PC-9 (cell line): ENCODE measurements at regions not wholly inside any gene's neighbourhood (a gene's known extent, or its start where the extent isn't known, plus 50 kb on each side); places are given as distances from the start of the nearest gene placed in this dataset.

Experiments used
- BruUV-seq: library from RNA; stranded (reverse); fragments of 400-500 nt; replicated peaks from 2 replicates; lab custom pipeline; 2021; lab: Mats Ljungman, UMichigan
- CTCF ChIA-PET: fragments of 300-600 bp; sonication (Branson Sonifier 250); formaldehyde crosslinking; loops from one replicate; lab custom pipeline; 2022; ENCODE audit warnings: antibody characterized with exemption; lab: Charles Lee
- POLR2A ChIA-PET: fragments of 300-600 bp; sonication (Branson Sonifier 250); formaldehyde crosslinking; loops from one replicate; lab custom pipeline; 2022; ENCODE audit warnings: antibody characterized with exemption; ENCODE audit not compliant: unreplicated experiment; lab: Charles Lee
- DNase-seq, 2 experiments: peaks; one replicate each; pipeline versions ENCODE4 v3.0.0 to v3.0.0-alpha.2; 2015 to 2022; ENCODE audit warnings: mixed read lengths in 1 of 2
- H2AFZ ChIP-seq: fragments of 200-600 bp; sonication (generic); 2 replicates; pipeline ENCODE4 v1.8.1; 2017; ENCODE audit warnings: antibody characterized with exemption
- H3F3A ChIP-seq: fragments of 200-600 bp; sonication (generic); 2 replicates; pipeline ENCODE4 v1.8.1; 2017; ENCODE audit warnings: antibody characterized with exemption, mild to moderate bottlenecking, low read depth; ENCODE audit not compliant: insufficient read depth
- H3K27ac ChIP-seq: fragments of 200-600 bp; sonication (generic); 2 replicates; pipeline ENCODE4 v1.6.1; 2016; ENCODE audit warnings: mixed run types
- H3K27me3 ChIP-seq: fragments of 200-600 bp; sonication (generic); 2 replicates; pipeline ENCODE4 v1.6.1; 2016; ENCODE audit warnings: low read depth, mixed run types; ENCODE audit not compliant: insufficient read depth
- H3K36me3 ChIP-seq: fragments of 200-600 bp; sonication (generic); 2 replicates; pipeline ENCODE4 v1.6.1; 2016; ENCODE audit warnings: low read depth, mixed run types
- H3K4me1 ChIP-seq: fragments of 200-600 bp; sonication (generic); replicated peaks from 2 replicates; pipeline ENCODE4 v1.6.1; 2016; ENCODE audit warnings: mixed run types; ENCODE audit not compliant: insufficient read depth
- H3K4me2 ChIP-seq: fragments of 200-600 bp; sonication (generic); 2 replicates; pipeline ENCODE4 v1.6.1; 2017; ENCODE audit warnings: mixed run types
- H3K4me3 ChIP-seq: fragments of 200-600 bp; sonication (generic); 2 replicates; pipeline ENCODE4 v1.6.1; 2016; ENCODE audit warnings: mixed run types
- H3K79me2 ChIP-seq: fragments of 200-600 bp; sonication (generic); 2 replicates; pipeline ENCODE4 v1.6.1; 2017; ENCODE audit warnings: low read depth, mixed run types
- H3K9me2 ChIP-seq: fragments of 200-600 bp; sonication (generic); 2 replicates; pipeline ENCODE4 v1.8.1; 2017; ENCODE audit warnings: mild to moderate bottlenecking; ENCODE audit not compliant: insufficient read depth
- H3K9me3 ChIP-seq: fragments of 200-600 bp; sonication (generic); 2 replicates; pipeline ENCODE4 v1.8.1; 2016; ENCODE audit warnings: low read depth; ENCODE audit not compliant: insufficient read depth
- H4K20me1 ChIP-seq: fragments of 200-600 bp; sonication (generic); 2 replicates; pipeline ENCODE4 v1.8.1; 2017; ENCODE audit not compliant: insufficient read depth
- CTCF ChIP-seq: fragments of 200-600 bp; sonication (generic); conservative IDR thresholded peaks from 2 replicates; pipeline ENCODE4 v1.6.1; 2017; ENCODE audit warnings: mixed run types, antibody characterized with exemption, mild to moderate bottlenecking, moderate library complexity
- EZH2 ChIP-seq: fragments of 200-600 bp; sonication (generic); IDR thresholded peaks from 2 replicates; pipeline ENCODE4 v1.8.0; 2017; ENCODE audit warnings: antibody characterized with exemption, low read depth
- intact Hi-C: fragments of 100-400 bp; cut with micrococcal nuclease; formaldehyde crosslinking; loops from one replicate; pipeline ENCODE4 v1.10.0; 2022; ENCODE audit not compliant: unreplicated experiment

GRCh38 chr13:24083141-24083540 lies 77.4 kb upstream of the SPATA13 start:
- Histone ChIP-seq H3K36me3 (no peaks in the 10 kb centered on the region), H2AFZ (peak overlapping the region; percentile 61), H3F3A (no peaks in the 10 kb centered on the region; the same call in 1 of the 2 replicates), H3K4me3 (no peak overlapping the region), H3K27me3 (no peaks in the 10 kb centered on the region), H3K4me2 (no peak overlapping the region), H3K9me2 (no peaks in the 10 kb centered on the region), H3K79me2 (no peaks in the 10 kb centered on the region), H4K20me1 (no peaks in the 10 kb centered on the region), H3K4me1 (peaks cover 7% of the 10 kb centered on the region; the same call in 1 of the 2 replicates), H3K27ac (no peak overlapping the region), H3K9me3 (no peaks in the 10 kb centered on the region)
- BruUV-seq = no TSS peak
- intact Hi-C loops = no loop called here
- TF ChIP-seq CTCF (no peak), EZH2 (no peak)
- CTCF ChIA-PET = interaction anchor here (0.7 kb wide), 1 partner anchor 46 kb away, joined by 5 read pairs; no protein-coding TSS in a partner anchor
- POLR2A ChIA-PET = interaction anchor here (0.6 kb wide), 1 partner anchor 175 kb away, joined by 3 read pairs; no protein-coding TSS in a partner anchor
- DNase-seq = peak in 1 of 2 experiments; percentile 3

GRCh38 chr13:24083722-24084421 lies 76.6 kb upstream of the SPATA13 start:
- Histone ChIP-seq H3K79me2 (no peaks in the 10 kb centered on the region), H3K9me2 (no peaks in the 10 kb centered on the region), H3K4me1 (peaks cover 7% of the 10 kb centered on the region; the same call in 1 of the 2 replicates), H3F3A (no peaks in the 10 kb centered on the region; the same call in 1 of the 2 replicates), H4K20me1 (no peaks in the 10 kb centered on the region), H3K4me3 (no peak overlapping the region), H3K9me3 (no peaks in the 10 kb centered on the region), H2AFZ (peak overlapping the region; percentile 61), H3K36me3 (no peaks in the 10 kb centered on the region), H3K27ac (no peak overlapping the region), H3K4me2 (no peak overlapping the region), H3K27me3 (no peaks in the 10 kb centered on the region)
- intact Hi-C loops = no loop called here
- TF ChIP-seq CTCF (no peak), EZH2 (no peak)
- ChIA-PET CTCF (no interaction called here), POLR2A (interaction anchor here (0.6 kb wide), 1 partner anchor 76 kb away, joined by 24 read pairs; the partner anchor contains the start of gene SPATA13)
- BruUV-seq = no TSS peak
- no peak for DNase-seq

- no peak overlapping the region for H2AFZ ChIP-seq
- no peak overlapping the region for H3K4me2 ChIP-seq
- no peak overlapping the region for H3K4me3 ChIP-seq
- H3K9me3 ChIP-seq = no peaks in the 10 kb centered on the region
- POLR2A ChIA-PET = no interaction called here
- no peaks in the 10 kb centered on the region for H3K79me2 ChIP-seq
- no peak overlapping the region for H3K27ac ChIP-seq
- H3F3A ChIP-seq = no peaks in the 10 kb centered on the region; the same call in 1 of the 2 replicates
- TF ChIP-seq CTCF = no peak
- TF ChIP-seq EZH2 = no peak
- H3K9me2 ChIP-seq = no peaks in the 10 kb centered on the region
- no peak for DNase-seq
- no peaks in the 10 kb centered on the region for H3K36me3 ChIP-seq
- peaks cover 7% of the 10 kb centered on the region; the same call in 1 of the 2 replicates for H3K4me1 ChIP-seq
- CTCF ChIA-PET = no interaction called here
- H4K20me1 ChIP-seq = no peaks in the 10 kb centered on the region
- BruUV-seq = no TSS peak
- no peaks in the 10 kb centered on the region for H3K27me3 ChIP-seq
- intact Hi-C loops = no loop called here
Observed at GRCh38 chr13:24085662-24086061, 74.9 kb upstream of the SPATA13 start.
